Upper lobe of left lung (tissue), 4 donors: ENCODE measurements at regions not wholly inside any gene's neighbourhood (a gene's known extent, or its start where the extent isn't known, plus 50 kb on each side); places are given as distances from the start of the nearest gene placed in this dataset.

Source experiments
- CTCF ChIP-seq, 6 experiments: fragments of 450-650 bp in 4 of 6; fragments of 200-600 bp in 2 of 6; sonication (generic) in 2 of 6; IDR thresholded peaks; one replicate each; pipeline ENCODE4 v1.5.1; 2016 to 2019; ENCODE audit warnings: antibody characterized with exemption in 6 of 6
- EP300 ChIP-seq, 4 donors: sonication (generic); formaldehyde crosslinking; IDR thresholded peaks; one replicate each; pipeline ENCODE4 v1.5.1; 2017; ENCODE audit warnings: antibody characterized with exemption in 4 of 4, control low read depth in 2 of 4
- POLR2A ChIP-seq, 4 donors: fragments of 450-650 bp; IDR thresholded peaks; one replicate each; pipeline ENCODE4 v1.5.1; 2016 to 2017; ENCODE audit warnings: antibody characterized with exemption in 4 of 4, mild to moderate bottlenecking in 2 of 4
- POLR2AphosphoS5 ChIP-seq, 2 donors: sonication (generic); formaldehyde crosslinking; IDR thresholded peaks; one replicate each; pipeline ENCODE4 v1.5.1; 2017; ENCODE audit warnings: antibody characterized with exemption in 2 of 2

- TF ChIP-seq CTCF (IDR thresholded peaks at IDR 0.05) = no peak
- no peak for TF ChIP-seq POLR2AphosphoS5 (IDR thresholded peaks at IDR 0.05)
- TF ChIP-seq POLR2A (IDR thresholded peaks at IDR 0.05) = no peak
- TF ChIP-seq EP300 (IDR thresholded peaks at IDR 0.05) = no peak
Observed at GRCh38 chr6:30399390-30400058, 54.6 kb downstream of the RPP21 start.
